Endothelial cell of umbilical vein (primary cell): ENCODE measurements at regions not wholly inside any gene's neighbourhood (a gene's known extent, or its start where the extent isn't known, plus 50 kb on each side); places are given as distances from the start of the nearest gene placed in this dataset.

Experiments used
- BruUV-seq: library from RNA; stranded (reverse); fragments of 400-500 nt; replicated peaks from 2 replicates; lab custom pipeline; 2021; lab: Mats Ljungman, UMichigan
- CTCF ChIA-PET: fragments of 300-600, 350-600 bp; sonication (Branson Sonifier 250); formaldehyde crosslinking; loops from one replicate; lab custom pipeline; 2021; ENCODE audit warnings: antibody characterized with exemption, inconsistent platforms; lab: Charles Lee
- POLR2A ChIA-PET: fragments of 300-600, 350-600 bp; sonication (Branson Sonifier 250); formaldehyde crosslinking; loops from one replicate; lab custom pipeline; 2021; ENCODE audit warnings: antibody characterized with exemption, inconsistent platforms; lab: Charles Lee
- DNase-seq: peaks from one replicate; pipeline ENCODE4 v3.0.0-alpha.2; 2011; ENCODE audit warnings: low read depth, low spot score
- FAIRE-seq: peaks from 2 replicates; lab custom pipeline; 2011; peaks lifted over from hg19 to GRCh38; lab: Jason Lieb, UNC
- H2AFZ ChIP-seq: 2 replicates; pipeline ENCODE4 v1.6.0; 2012; ENCODE audit warnings: low read depth, low read length, control low read depth, inconsistent platforms
- H3K27ac ChIP-seq: 2 replicates; pipeline ENCODE4 v1.5.1; 2011; ENCODE audit warnings: low read depth, mild to moderate bottlenecking, control low read depth, low read length, moderate library complexity; ENCODE audit not compliant: insufficient read depth
- H3K27me3 ChIP-seq, 2 experiments: 2 replicates each; pipeline versions ENCODE4 v1.6.0 to v1.6.1; 2011; ENCODE audit warnings: low read length in 2 of 2, mixed read lengths in 1 of 2; ENCODE audit not compliant: control insufficient read depth in 2 of 2, insufficient read depth in 2 of 2
- H3K36me3 ChIP-seq, 2 experiments: 2 replicates in 1 of 2; 3 replicates in 1 of 2; pipeline ENCODE4 v1.5.1; 2011; ENCODE audit warnings: low read length in 2 of 2, mild to moderate bottlenecking in 1 of 2, moderate library complexity in 1 of 2; ENCODE audit not compliant: control insufficient read depth in 2 of 2, insufficient read depth in 2 of 2; ENCODE audit errors: extremely low read depth in 1 of 2
- H3K4me1 ChIP-seq: 3 replicates; pipeline ENCODE4 v1.5.1; 2011; ENCODE audit warnings: mild to moderate bottlenecking, low read length; ENCODE audit not compliant: control insufficient read depth, insufficient read depth; ENCODE audit errors: extremely low read depth
- H3K4me2 ChIP-seq: 2 replicates; pipeline ENCODE4 v1.6.1; 2011; ENCODE audit warnings: low read length, control low read depth, mixed read lengths; ENCODE audit not compliant: insufficient read depth
- H3K4me3 ChIP-seq, 3 experiments: fragments of 200-600 bp in 1 of 3; sonication (generic), shearing (Covaris generic) in 1 of 3; replicated peaks in 1 of 3; 2 replicates each; pipeline ENCODE4 v1.5.1; 2011 to 2016; ENCODE audit warnings: control low read depth in 3 of 3, low read length in 3 of 3, mild to moderate bottlenecking in 2 of 3, inconsistent platforms in 1 of 3, low read depth in 1 of 3, moderate library complexity in 1 of 3; ENCODE audit not compliant: insufficient read depth in 1 of 3
- H3K79me2 ChIP-seq: 2 replicates; pipeline ENCODE4 v1.6.0; 2012; ENCODE audit warnings: low read length, inconsistent platforms; ENCODE audit not compliant: control insufficient read depth, insufficient read depth
- H3K9ac ChIP-seq: replicated peaks from 2 replicates; pipeline ENCODE3; 2011; ENCODE audit warnings: low read length, control low read depth; ENCODE audit not compliant: insufficient read depth; ENCODE audit errors: extremely low read depth
- H3K9me1 ChIP-seq: replicated peaks from 3 replicates; pipeline ENCODE4 v1.6.0; 2011; ENCODE audit warnings: mild to moderate bottlenecking, low read length; ENCODE audit not compliant: control insufficient read depth, insufficient read depth; ENCODE audit errors: extremely low read depth
- H3K9me3 ChIP-seq: replicated peaks from 2 replicates; pipeline ENCODE4 v1.5.1; 2012; ENCODE audit warnings: low read length, inconsistent platforms; ENCODE audit not compliant: control insufficient read depth, insufficient read depth
- H4K20me1 ChIP-seq: replicated peaks from 2 replicates; pipeline ENCODE3; 2011; ENCODE audit warnings: mild to moderate bottlenecking, low read length; ENCODE audit not compliant: control insufficient read depth, insufficient read depth; ENCODE audit errors: extremely low read depth
- EZH2 ChIP-seq: IDR thresholded peaks from 2 replicates; pipeline ENCODE4 v1.6.1; 2012; ENCODE audit warnings: borderline replicate concordance, low read depth, mild to moderate bottlenecking, moderate library complexity, low read length, inconsistent platforms; ENCODE audit not compliant: severe bottlenecking
- FOS ChIP-seq: IDR thresholded peaks from 2 replicates; pipeline ENCODE4 v1.6.1; 2011; ENCODE audit warnings: mild to moderate bottlenecking, low read length, moderate library complexity, borderline replicate concordance; ENCODE audit not compliant: insufficient read depth
- GATA2 ChIP-seq: IDR thresholded peaks from 2 replicates; pipeline ENCODE4 v1.7.0; 2011; ENCODE audit warnings: low read depth, mild to moderate bottlenecking, moderate library complexity, mixed read lengths, low read length; ENCODE audit not compliant: insufficient read length, insufficient read depth
- JUN ChIP-seq: IDR thresholded peaks from 2 replicates; pipeline ENCODE4 v1.6.1; 2011; ENCODE audit warnings: borderline replicate concordance, low read depth; ENCODE audit not compliant: insufficient read length, insufficient read depth
- MAX ChIP-seq: IDR thresholded peaks from 2 replicates; pipeline ENCODE4 v1.6.1; 2011; ENCODE audit not compliant: insufficient read depth, insufficient read length
- MYC ChIP-seq: IDR thresholded peaks from one replicate; pipeline ENCODE4 v1.6.1; 2011; ENCODE audit warnings: mild to moderate bottlenecking, low read depth, low read length
- POLR2A ChIP-seq: IDR thresholded peaks from 2 replicates; pipeline ENCODE4 v1.6.1; 2012; ENCODE audit warnings: low read depth, mild to moderate bottlenecking, control low read depth, low read length
- POLR2AphosphoS5 ChIP-seq: IDR thresholded peaks from 2 replicates; pipeline ENCODE4 v1.6.1; 2012; ENCODE audit warnings: low read depth, mild to moderate bottlenecking, control low read depth, low read length, moderate library complexity; ENCODE audit not compliant: insufficient read depth
- dilution Hi-C: fragments of 300-500 bp; cut with MboI; formaldehyde crosslinking; loops from one replicate; pipeline ENCODE4 v1.15.0; 2019; ENCODE audit warnings: low sequenced_read_pairs; ENCODE audit not compliant: extremely low pct_ligation_motif_present
- intact Hi-C: fragments of 100-400 bp; cut with micrococcal nuclease; formaldehyde crosslinking; loops from one replicate; pipeline ENCODE4 v1.10.0; 2022
- TF ChIP-seq, protein P1 (sequence below), 2 donors: IDR thresholded peaks; 1 replicate in 1 of 2; 2 replicates in 1 of 2; pipeline ENCODE4 v1.5.1; 2011; ENCODE audit warnings: low read length in 2 of 2, mild to moderate bottlenecking in 2 of 2, moderate library complexity in 2 of 2, control low read depth in 1 of 2, inconsistent platforms in 1 of 2, low read depth in 1 of 2; ENCODE audit not compliant: insufficient read depth in 1 of 2; ENCODE audit errors: extremely low read depth in 1 of 2

DNA sequence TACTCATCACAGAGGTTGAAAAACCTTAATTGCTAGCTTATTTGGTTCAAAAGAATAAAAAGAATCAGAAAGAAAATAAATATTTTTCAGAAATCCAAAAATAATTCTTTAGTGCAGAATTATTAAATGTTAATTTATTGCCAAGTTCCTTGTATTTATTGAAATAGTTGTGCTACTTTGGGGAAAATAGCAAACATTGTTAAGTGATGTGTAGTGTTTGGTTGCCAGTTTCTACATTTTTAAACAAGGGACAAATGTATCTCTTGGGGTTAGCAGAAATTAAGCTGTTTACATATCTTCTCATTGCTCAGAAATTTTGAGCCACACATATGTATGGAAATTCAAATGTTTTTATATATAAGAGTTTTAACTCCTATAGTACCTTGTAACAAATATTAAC, 775.0 kb downstream of the USP25 start:
- Histone ChIP-seq H3K36me3 (no peaks in the 10 kb centered on the region), H3K27ac (no peak overlapping the region), H3K27me3 (no peaks in the 10 kb centered on the region), H3K9ac (no peak overlapping the region), H3K4me1 (no peaks in the 10 kb centered on the region), H2AFZ (no peak overlapping the region), H3K9me3 (no peaks in the 10 kb centered on the region), H3K4me3 (no peak overlapping the region), H4K20me1 (peaks cover 13% of the 10 kb centered on the region), H3K4me2 (no peak overlapping the region), H3K79me2 (peaks cover 19% of the 10 kb centered on the region), H3K9me1 (no peaks in the 10 kb centered on the region)
- no TSS peak for BruUV-seq
- DNase-seq, result no peak
- CTCF ChIA-PET, result no interaction called here
- TF ChIP-seq JUN (no peak), FOS (no peak), EZH2 (no peak), POLR2AphosphoS5 (no peak), MYC (no peak), MAX (no peak), POLR2A (no peak), GATA2 (no peak)
- TF ChIP-seq, protein P1, sequence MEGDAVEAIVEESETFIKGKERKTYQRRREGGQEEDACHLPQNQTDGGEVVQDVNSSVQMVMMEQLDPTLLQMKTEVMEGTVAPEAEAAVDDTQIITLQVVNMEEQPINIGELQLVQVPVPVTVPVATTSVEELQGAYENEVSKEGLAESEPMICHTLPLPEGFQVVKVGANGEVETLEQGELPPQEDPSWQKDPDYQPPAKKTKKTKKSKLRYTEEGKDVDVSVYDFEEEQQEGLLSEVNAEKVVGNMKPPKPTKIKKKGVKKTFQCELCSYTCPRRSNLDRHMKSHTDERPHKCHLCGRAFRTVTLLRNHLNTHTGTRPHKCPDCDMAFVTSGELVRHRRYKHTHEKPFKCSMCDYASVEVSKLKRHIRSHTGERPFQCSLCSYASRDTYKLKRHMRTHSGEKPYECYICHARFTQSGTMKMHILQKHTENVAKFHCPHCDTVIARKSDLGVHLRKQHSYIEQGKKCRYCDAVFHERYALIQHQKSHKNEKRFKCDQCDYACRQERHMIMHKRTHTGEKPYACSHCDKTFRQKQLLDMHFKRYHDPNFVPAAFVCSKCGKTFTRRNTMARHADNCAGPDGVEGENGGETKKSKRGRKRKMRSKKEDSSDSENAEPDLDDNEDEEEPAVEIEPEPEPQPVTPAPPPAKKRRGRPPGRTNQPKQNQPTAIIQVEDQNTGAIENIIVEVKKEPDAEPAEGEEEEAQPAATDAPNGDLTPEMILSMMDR (IDR thresholded peaks at IDR 0.05; ENCODE audit: extremely low read depth in 1 of 2, insufficient read depth in 1 of 2, low read depth in 1 of 2, low read length in 2 of 2), result no peak
- FAIRE-seq, result no peak
- POLR2A ChIA-PET, result no interaction called here
- intact Hi-C loops, result no loop called here
- dilution Hi-C loops, result no loop called here
